GM21367 (cell line): ENCODE measurements at regions not wholly inside any gene's neighbourhood (a gene's known extent, or its start where the extent isn't known, plus 50 kb on each side); places are given as distances from the start of the nearest gene placed in this dataset.
"Not testable (repeated sequence)": the region's sequence is repeated elsewhere in the genome, so short reads cannot be mapped to it uniquely, and the experiment has no call there.

Source experiments
- ATAC-seq: cut with Tn5 transposase; IDR thresholded peaks from one replicate; pipeline ENCODE4 v1.9.1; 2021; ENCODE audit not compliant: unreplicated experiment

DNA sequence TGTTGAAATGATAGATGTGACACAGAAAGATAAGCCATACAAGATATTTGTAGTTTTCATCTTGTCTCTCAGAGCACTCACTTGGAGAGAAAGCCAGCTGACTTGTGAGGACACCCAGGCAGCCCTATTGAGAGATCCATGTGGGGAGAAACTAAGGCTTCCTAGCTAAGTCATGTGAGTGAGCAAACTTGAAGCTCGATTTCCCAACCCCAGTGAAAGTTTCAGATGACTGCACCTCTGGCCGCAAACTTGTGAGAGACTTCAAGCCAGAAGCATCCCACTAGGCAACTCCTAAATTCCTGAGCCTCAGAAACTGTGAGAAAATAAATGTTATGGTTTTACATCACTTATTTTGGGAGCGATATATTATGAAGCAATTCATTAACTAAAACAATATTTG lies 832.3 kb downstream of the LTN1 start:
- no peak for ATAC-seq

DNA sequence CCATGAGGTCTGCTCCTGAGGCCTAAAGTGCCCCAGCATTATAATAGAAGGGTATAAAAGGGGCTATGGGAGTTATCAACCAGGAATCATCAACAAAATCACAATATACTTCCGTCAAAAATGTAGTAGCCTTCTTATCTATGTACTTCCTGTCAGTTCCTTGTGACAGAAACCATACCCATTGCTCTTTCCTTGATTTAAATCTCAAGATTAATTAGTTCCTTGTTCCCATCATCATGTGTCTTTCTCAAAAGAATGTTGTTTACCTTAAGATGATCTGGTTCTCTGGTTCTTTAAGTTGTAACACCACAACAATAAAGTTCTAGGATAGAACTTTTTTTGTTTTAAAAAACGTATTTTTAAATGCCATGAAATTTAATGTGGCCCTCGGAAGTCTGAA lies 833.3 kb downstream of the LTN1 start:
- ATAC-seq, result no peak

DNA sequence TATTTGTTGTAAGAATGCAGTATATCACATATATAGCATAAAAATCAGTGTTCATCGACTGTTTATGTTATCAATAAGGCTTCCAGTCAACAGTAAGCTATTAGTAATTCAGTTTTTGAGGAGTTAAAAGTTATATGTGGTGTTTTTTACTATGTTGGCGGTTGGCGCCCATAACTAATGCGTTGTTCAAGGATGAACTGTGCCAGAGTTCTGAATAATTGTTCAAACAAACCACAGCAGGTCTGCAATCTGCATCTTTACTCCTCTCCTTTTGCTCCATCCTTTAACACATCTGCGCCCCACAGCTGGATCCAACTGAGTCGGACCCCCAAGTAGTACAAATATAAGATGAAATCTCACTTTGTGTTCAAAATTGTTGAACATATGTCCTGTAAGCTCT lies 836.1 kb downstream of the LTN1 start:
- ATAC-seq, result no peak

DNA sequence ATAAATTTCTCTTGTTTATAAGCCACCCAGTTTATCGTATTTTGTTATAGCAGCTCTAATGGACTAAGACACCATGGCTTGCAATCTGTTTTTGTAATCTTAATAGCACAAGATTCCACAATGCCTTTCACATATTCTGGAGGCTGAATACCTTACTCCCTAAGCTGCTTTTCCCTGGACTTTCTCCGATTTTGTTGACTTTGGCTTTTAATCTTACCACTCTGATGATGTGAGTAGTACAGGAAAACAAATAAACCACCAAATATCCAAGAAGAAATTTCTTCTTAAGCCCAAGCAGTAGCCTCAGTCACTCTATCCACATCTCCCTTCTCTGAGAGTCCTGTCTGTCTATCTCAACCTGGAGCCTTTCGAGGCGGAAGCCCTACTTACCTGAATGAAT lies 838.6 kb downstream of the LTN1 start:
- no peak for ATAC-seq

DNA sequence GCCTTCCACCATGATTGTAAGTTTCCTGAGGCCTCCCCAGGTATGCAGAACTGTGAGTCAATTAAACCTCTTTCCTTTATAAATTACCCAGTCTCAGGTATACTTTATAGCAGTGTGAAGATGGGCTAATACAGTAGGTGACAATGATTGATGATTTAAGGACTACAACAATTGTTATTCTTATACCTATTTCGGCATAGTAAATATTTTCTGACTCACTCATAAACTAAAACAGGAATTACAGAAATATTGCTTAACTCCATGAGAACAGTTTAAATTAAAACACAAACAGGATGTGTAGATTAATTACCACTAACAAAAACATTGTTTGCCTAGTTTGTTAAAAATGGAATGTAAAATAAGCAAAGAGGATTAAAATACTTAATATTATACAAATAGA lies 839.9 kb downstream of the LTN1 start:
- no peak for ATAC-seq

DNA sequence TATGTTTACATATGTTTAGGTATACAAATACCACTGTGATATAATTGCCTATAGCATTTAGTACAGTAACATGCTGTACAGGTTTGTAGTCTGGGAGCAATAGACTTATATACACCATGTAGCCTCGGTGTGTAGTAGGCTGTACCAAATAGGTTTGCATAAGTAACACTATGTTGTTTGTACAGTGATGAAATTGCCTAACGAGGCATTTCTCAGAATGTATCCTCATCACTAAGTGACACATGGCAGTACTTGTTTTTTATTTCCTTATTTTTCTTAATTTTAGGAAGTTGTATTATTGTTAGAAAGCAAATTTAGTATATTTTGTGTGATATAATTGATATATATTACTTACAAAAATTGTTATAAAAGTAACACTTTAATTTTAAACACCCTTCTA lies 840.9 kb downstream of the LTN1 start:
- no peak for ATAC-seq

DNA sequence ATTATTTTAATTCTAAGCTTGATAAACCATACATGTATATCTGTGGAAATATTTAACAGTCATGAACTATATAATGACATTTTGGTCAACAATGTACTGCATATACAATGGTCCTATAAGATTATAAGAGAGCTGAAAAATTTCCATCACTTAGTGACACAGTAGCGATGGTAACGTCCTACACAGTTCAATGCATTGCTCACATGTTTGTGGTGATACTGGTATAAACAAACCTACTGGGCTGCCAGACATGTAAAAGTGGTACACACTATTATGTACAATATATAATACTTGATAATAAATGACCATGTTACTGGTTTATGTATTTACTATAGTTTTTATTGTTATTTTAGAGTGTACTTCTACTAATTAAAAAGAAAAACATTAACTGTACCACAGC lies 841.9 kb downstream of the LTN1 start:
- ATAC-seq, result no peak

DNA sequence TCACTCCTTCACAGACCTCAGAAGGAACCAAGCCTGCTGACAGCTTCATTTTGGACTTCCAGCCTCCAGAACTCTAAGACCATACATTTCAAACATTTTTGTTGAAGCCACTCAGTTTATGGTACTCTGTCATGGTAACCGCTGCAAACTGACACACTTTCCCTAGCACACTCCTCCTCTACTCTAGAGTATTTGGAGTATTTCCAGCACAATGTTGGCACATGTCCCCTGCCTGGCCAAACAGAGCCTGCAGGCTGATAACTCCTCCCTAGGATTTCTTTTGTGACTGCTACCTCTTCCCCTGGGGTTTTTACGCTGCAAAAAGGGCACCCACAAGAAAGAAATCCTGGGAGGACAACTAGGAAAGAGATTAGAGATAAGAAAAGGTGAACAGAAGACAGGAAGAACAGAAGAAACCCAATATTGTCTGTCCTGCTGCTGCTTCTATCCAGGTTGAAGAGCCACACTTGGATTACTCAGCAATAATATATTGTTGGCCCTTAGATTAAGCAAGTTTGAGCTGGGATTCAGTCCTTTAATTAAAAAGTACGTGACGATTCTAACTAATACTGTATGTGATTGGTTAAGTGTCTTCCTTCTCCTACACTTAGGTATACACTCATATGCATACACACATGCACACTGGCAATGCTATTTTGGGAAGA lies 844.1 kb downstream of the LTN1 start:
- no peak for ATAC-seq

DNA sequence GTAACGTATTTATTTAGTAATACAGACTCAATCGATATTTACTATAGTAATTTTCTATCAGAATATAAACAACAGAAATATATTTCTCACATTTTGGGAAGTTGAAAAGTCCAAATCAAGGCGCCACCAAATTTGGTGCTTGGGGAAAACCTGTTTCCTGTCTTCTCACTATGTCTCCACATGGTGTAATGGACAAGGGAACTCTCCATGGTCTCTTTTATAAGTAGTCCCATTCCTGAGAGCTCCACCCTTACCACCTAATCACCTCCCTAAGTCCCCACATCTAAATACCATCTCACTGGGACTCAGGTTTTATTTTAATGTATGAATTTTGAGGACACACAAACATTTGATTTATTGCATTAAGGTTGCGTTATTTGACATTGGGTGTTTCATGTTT lies 848.0 kb downstream of the LTN1 start:
- ATAC-seq, result no peak

DNA sequence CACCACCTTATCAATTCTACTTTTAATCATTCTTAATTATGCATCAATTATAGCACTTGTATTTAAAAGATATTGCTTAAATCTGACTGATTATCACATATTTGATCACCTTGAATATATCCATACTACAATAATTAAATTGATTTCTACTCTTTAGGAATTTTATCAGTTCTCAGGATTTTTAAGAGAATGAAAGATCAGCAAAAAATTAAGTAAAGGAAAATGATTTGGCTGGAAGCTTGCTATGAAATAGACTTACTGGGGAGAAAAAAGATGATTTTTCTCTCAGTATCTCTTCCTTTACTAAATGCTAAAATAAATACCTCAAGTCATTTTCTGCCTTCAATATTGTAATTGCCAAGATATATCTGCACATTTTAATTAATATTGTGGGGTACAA lies 848.6 kb downstream of the LTN1 start:
- no peak for ATAC-seq

DNA sequence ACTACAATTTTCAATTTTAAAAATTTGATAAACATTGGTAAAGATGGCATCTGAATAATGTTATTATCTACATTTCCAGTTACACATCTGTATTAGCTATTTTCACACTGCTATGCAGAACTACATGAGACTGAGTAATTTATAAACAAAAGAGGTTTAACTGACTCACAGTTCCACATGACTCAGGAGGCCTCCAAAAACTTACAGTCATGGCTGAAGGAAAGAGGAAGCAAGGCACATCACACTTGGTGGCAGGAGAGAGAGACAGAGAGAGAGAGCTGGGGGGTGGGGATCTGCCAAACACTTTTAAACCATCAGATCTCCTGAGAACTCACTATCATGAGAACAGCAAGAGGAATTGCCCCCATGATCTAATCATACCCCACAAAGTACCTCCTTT lies 850.0 kb downstream of the LTN1 start:
- no peak for ATAC-seq

DNA sequence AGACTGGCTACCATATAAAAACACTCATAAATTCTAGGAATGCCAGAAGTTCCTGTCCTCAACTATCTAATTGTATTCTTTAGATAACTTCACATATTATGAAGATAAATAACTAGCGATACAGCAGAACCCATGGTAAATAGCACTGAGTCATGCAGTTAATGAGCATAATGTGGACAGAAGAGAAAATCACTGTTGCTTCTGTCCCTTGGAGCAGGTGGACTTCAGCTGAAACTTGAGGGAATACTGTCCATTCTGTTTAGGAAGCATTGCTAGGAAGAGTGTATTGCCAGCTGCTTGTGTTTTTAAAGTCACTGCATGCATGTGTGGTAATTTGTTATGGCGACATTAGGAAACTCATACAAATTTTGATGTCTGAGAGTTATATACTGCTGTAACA lies 854.4 kb downstream of the LTN1 start:
- ATAC-seq, result no peak

DNA sequence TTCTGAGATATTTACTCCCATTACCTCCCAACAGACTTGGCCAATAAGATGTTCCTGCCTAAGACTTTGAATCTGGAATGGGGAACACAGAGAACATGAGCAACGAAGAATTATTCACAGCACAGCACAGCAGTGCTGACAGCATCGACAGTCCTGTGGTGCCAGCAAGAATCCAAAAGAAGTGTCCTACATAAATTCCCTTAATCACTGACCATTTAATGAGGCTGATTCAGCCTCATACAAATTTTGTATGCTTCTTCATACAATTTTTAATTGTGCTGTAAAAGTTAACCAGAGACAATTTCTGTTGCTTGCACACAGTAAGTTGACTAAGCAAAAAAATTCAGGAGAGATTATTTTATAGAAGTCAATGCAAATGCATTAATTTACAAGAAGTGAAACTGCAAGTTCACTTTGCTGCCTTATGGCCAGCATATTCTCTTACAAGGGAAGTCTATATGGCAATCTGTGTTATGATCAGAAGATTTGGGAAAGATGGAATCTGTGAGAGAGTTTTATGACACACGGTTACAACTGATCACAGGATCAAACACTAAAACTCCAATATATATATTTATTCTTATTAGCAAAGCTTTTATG lies 855.9 kb downstream of the LTN1 start:
- no peak for ATAC-seq

DNA sequence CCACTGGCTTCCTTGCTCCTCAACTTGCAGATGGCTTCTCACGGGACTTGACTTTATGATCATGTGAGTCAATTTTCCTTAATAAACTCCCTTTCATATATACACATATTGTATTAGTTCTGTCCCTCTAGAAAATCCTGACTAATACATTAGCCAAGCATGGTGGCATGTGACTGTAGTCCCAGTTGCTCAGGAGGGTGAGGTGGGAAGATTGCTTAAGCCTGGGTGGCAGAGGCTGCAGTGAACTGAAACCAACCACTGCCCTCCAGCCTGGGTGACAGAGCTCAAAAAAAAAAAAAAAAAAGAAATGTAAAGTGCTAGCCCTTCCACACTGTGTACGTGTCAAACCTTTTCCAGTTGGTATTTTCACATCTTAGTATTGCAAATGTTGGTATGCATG lies 857.0 kb downstream of the LTN1 start:
- ATAC-seq, result no peak

DNA sequence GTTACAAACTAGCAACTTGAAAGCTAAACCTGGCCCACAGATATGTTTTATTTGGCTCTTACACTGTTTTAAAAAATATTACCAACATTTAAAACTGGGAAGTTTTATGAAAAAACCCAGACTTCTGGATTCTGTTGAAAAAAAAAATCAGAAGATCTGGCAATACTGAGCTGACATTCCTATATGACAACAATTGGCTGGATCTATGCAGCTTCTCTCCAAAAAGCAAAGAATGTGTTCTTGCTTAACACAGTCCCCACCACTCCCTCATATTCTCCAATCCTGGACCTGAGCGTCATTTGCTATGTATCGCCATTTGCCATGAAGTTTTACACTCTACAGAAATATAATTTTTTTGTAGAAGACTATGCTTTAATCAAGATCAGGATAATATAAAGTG lies 859.6 kb downstream of the LTN1 start:
- ATAC-seq, result no peak

DNA sequence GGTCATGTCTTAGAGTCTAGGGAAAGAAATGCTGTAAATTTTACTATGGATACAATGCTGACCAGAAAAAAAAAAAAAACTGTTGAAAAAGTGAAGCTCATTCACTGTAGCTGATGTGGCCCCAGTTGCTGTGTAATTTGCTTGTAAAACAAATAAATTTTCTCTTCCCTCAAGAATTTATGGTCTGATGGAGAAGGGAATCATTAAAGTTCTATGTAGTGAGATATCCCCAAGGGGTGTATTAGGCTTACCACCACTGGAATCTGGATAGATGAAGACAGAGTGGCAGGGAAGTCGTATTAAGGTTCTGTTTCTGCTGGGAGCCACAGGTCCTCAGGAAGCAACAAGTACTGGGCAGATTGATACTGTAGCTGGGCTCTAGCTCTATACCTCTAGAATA lies 860.0 kb downstream of the LTN1 start:
- ATAC-seq, result no peak

DNA sequence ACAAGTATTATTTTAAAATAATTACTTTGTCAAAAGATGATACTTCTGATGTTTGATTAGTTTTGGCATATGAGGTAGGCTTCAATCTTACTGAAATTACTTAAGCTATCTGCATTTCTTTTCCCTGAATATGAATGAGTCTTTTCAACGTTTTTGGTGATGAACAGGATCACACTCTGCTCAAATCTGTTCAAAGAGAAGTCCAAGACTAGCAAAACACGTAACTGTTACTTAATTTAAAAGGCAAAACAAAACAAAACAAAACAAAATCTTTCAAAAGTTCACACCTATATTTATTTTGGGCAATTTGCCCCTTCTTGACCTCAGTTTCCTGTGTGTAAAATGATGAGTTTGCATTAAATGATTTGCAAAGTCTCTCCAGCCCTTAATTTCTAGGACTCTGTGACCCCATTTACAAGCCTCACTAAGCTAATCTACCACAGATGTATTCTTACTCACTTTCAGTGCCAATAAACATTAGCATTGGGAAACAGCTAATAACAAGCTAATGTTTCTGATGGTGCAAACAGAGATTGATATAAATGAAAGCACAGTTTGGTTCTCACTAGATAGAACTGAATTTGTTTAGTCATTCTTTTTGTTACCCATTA lies 865.4 kb downstream of the LTN1 start:
- no peak for ATAC-seq

DNA sequence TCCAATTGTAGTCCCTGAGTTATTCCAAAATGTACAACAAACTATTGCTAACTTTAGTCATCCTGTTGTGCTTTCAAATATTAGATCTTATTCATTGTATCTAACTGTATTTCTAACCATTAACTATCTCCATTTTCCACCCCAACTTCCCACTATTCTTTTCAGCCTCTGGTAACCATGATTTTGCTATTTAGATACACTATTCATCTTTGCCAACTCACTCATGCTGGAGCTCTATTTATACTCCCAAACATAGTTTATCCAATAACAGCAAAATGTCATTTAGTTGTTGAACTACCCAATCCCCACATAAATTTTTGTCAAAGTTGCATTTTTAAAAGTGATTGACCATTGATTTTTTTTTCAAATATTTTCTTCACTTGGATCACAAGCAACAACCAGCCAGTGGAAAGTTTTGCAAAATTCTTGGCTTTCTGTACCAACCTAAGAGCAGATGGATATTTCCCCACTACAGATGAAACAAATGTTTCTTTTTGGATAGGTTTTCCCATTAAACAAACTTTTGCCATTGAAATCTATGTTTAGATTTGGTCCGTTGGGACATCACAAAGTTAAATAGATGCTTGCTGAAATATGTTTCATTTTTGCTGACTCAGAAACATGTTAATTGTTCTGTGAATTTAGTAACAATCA lies 866.0 kb downstream of the LTN1 start:
- ATAC-seq, result no peak

DNA sequence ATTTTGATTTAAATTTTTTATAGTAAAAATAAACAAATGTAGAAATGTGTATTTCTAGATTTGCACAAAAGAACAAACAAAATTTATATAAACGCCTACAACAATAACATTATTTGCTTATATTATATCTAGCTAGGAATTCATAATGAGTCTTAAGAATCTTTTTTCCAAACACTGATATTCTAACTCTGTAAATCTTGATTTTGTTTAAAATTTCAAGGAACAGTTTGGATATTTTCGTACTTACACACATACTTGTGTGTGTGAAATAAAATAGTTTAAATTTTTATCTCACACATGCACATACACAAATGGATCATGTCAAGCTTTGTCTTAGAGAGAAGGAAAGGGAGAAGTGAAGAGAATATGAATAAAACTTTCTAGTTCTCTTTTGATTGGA lies 868.1 kb downstream of the LTN1 start:
- ATAC-seq, result no peak

DNA sequence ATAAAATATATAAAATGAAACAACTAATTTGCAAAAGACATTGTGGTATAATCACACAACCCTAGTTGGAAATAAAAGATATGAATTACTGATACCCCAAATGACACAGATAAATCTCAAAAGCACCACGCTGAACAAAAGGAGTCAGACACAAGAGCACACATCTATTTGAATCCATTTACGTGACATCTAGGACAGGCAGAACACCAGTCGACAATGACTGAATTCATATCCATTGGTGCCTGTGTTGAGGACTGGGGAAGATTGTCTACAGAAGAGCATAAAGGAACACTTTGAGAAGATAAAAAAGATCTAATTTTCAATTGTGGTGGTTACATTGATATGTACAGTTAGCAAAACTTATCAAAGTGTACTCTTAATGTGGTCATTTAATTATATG lies 874.1 kb downstream of the LTN1 start:
- no peak for ATAC-seq

DNA sequence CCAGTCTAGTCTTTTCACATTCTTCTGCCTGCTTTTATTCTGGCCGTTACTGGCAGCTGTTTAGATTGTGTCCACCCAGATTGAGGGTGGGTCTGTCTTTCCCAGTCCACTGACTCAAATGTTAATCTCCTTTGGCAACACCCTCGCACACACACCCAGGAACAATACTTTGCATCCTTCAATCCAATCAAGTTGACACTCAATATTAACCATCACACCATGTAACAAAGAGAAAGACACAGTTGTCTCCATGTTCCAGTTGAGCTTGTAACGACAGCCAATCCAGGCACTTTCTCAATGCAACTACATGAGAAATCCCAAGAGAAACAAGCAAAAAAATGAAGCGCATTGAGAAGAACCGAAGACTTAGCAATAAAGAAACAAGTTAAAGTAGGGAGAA lies 877.7 kb downstream of the LTN1 start:
- ATAC-seq, result not testable (repeated sequence)

DNA sequence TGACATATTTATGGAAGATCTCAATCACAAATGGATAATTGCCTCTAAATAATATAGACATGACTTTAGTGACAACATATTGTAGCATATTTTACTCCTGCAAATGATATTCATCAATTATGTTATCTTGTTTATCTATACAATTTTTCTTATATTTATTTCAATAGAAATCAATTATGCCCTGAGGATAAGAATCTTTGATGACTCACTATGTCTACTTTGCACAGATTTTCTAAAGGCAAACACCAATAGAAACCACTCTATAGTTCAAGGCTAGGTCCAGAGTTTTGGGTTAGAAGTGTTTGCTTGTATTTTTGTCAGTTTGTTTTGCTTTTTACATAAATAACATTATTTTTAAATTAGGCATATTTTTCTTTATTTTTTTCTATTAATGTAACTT lies 879.0 kb downstream of the LTN1 start:
- ATAC-seq, result no peak
